Breast epithelium (tissue), 4 donors: ENCODE measurements at regions not wholly inside any gene's neighbourhood (a gene's known extent, or its start where the extent isn't known, plus 50 kb on each side); places are given as distances from the start of the nearest gene placed in this dataset.

ENCODE experiments used
- DNase-seq, 2 donors: peaks; one replicate each; pipeline ENCODE4 v3.0.0-alpha.2; 2019; ENCODE audit warnings: low spot score in 2 of 2
- H3K27ac ChIP-seq, 2 donors: fragments of 200-600 bp; sonication (generic) in 1 of 2; one replicate each; pipeline ENCODE4 v1.5.1; 2016 to 2019; ENCODE audit warnings: mild to moderate bottlenecking in 1 of 2
- H3K27me3 ChIP-seq, 2 donors: fragments of 200-600 bp; sonication (generic) in 1 of 2; one replicate each; pipeline versions ENCODE4 v1.5.1 to v1.6.0; 2017 to 2019; ENCODE audit warnings: control low read depth in 1 of 2, mild to moderate bottlenecking in 1 of 2
- H3K36me3 ChIP-seq: fragments of 200-600 bp; one replicate; pipeline ENCODE4 v1.5.1; 2019
- H3K4me1 ChIP-seq, 2 donors: fragments of 200-600 bp; sonication (generic); one replicate each; pipeline ENCODE4 v1.5.1; 2016 to 2019; ENCODE audit warnings: control low read depth in 1 of 2
- H3K4me3 ChIP-seq, 3 donors: fragments of 200-600 bp; sonication (generic); 1 replicate in 2 of 3; 2 replicates in 1 of 3; pipeline ENCODE4 v1.5.1; 2016 to 2019; ENCODE audit warnings: mild to moderate bottlenecking in 3 of 3, moderate library complexity in 2 of 3
- H3K9me3 ChIP-seq, 2 donors: fragments of 200-600 bp; sonication (generic) in 1 of 2; one replicate each; pipeline ENCODE4 v1.5.1; 2016 to 2019; ENCODE audit warnings: control low read depth in 1 of 2
- POLR2A ChIP-seq: fragments of 450-650 bp; IDR thresholded peaks from one replicate; pipeline ENCODE4 v1.6.1; 2016; ENCODE audit warnings: antibody characterized with exemption, mild to moderate bottlenecking, moderate library complexity
- POLR2AphosphoS5 ChIP-seq, 3 donors: sonication (generic); formaldehyde crosslinking; IDR thresholded peaks; one replicate each; pipeline ENCODE4 v1.6.1; 2017; ENCODE audit warnings: antibody characterized with exemption in 3 of 3
- intact Hi-C: fragments of 100-400 bp; cut with DNase I; formaldehyde crosslinking; loops from one replicate; pipeline ENCODE4 v1.15.1; 2023; ENCODE audit warnings: low total_unique reads
- TF ChIP-seq, protein P1 (sequence below), 3 donors: fragments of 450-650 bp; IDR thresholded peaks; one replicate each; pipeline ENCODE4 v1.5.1; 2016 to 2017; ENCODE audit warnings: antibody characterized with exemption in 3 of 3, mild to moderate bottlenecking in 3 of 3, moderate library complexity in 3 of 3

DNA sequence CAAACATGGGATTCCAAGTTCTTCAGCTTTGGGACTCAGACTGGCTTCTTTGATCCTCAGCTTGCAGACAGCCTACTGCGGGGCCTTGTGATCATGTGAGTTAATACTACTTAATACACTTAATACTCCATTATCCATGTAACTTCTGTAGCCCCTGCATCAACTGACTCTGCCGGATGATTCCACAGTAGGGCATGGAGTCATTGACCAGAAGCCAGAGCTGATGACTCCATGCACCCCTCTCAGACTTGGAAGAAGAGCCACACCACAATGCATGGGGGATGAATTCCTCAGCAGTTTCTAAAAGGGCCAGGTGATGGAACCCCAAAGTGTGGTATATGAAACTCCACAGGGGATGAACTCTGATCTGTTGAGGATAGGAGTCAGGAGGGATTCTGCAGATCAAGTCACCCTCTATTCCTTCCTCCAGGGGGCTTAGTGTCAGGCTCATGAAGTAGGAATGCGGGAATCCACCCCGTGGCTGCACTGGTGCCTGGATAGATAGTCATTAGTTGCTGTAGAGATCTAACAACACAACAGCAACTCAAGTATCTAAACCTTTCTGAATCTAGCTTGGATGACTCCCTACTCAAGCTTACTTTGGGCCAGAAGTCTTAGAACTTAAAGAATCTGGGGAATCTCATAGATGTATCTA, 70.2 kb downstream of the GPR6 start:
- H3K27ac ChIP-seq, result no peak overlapping the region
- intact Hi-C loops, result no loop called here
- TF ChIP-seq POLR2AphosphoS5 (IDR thresholded peaks at IDR 0.05) (no peak), POLR2A (no peak)
- TF ChIP-seq, protein P1, sequence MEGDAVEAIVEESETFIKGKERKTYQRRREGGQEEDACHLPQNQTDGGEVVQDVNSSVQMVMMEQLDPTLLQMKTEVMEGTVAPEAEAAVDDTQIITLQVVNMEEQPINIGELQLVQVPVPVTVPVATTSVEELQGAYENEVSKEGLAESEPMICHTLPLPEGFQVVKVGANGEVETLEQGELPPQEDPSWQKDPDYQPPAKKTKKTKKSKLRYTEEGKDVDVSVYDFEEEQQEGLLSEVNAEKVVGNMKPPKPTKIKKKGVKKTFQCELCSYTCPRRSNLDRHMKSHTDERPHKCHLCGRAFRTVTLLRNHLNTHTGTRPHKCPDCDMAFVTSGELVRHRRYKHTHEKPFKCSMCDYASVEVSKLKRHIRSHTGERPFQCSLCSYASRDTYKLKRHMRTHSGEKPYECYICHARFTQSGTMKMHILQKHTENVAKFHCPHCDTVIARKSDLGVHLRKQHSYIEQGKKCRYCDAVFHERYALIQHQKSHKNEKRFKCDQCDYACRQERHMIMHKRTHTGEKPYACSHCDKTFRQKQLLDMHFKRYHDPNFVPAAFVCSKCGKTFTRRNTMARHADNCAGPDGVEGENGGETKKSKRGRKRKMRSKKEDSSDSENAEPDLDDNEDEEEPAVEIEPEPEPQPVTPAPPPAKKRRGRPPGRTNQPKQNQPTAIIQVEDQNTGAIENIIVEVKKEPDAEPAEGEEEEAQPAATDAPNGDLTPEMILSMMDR (IDR thresholded peaks at IDR 0.05), result no peak
- no peak overlapping the region for H3K4me3 ChIP-seq
- DNase-seq, result no peak
- no peaks in the 10 kb centered on the region for H3K9me3 ChIP-seq
- H3K27me3 ChIP-seq, result no peaks in the 10 kb centered on the region
- no peaks in the 10 kb centered on the region for H3K4me1 ChIP-seq
- no peaks in the 10 kb centered on the region for H3K36me3 ChIP-seq

DNA sequence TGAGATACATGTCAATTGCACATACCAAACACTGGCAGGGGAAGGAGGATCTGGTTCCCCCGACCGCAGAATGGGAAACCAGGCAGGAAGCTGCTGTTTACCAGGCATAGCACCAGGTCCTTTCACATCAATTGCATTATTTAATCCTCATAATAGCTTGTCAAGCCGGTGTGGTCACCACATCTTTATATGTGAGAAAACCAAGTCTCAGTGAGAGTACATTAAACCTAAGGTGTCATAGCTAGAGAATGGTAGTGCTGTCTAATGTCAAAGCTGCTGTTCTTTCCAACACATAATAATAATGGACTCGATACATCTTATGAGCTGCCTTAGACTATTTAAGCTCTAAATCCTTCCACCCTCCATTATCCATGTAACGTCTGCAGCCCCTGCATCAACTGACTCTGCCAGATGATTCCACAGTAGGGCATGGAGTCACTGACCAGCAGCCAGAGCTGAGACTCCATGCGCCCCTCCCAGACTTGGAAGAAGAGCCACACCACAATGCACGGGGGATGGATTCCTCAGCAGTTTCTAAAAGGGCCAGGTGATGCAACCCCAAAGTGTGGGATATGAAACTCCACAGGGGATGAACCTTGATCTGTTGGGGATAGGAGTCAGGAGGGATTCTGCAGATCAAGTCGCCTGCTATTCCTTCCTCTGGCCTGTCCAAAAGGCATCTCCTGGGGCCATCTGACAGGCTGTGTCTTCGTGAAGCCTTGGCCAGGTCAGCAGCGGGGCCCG, 71.8 kb downstream of the GPR6 start:
- DNase-seq, result no peak
- Histone ChIP-seq H3K27ac (no peak overlapping the region), H3K36me3 (no peaks in the 10 kb centered on the region), H3K4me1 (no peaks in the 10 kb centered on the region), H3K27me3 (no peaks in the 10 kb centered on the region), H3K9me3 (no peaks in the 10 kb centered on the region), H3K4me3 (no peak overlapping the region)
- intact Hi-C loops, result no loop called here
- TF ChIP-seq, protein P1 (IDR thresholded peaks at IDR 0.05), result no peak
- TF ChIP-seq POLR2AphosphoS5 (IDR thresholded peaks at IDR 0.05) (no peak), POLR2A (no peak)
